ENCODE measurements at regions not wholly inside any gene's neighbourhood (a gene's known extent, or its start where the extent isn't known, plus 50 kb on each side); places are given as distances from the start of the nearest gene placed in this dataset.

DNA sequence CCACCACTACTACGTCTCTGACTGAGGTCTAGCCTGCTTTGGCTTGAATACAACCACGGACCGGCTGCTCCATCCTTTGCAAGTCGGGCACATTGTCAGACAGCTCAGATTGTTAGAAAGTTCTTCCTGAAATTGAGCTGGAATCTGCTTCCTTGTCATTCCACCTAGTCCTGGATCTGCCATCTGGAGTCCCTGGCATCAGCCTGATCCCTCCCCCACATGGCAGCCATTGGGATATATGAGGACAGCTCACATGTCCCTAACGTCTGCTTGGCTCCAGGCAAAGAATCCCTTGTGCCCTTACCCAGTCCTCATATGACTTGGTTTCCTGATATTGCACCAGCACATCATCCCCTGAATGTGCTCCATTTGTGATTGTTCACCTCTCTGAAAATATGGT is 56.3 kb upstream of the SYT6 start:
- no peak for DNase-seq (ENCODE audit: low read depth, low spot score)

GRCh38 chr1:114208714-114209113 is 55.0 kb upstream of the SYT6 start:
- no peaks in the 10 kb centered on the region for H3K36me3 ChIP-seq (ENCODE audit: control insufficient read depth in 2 of 2, extremely low read depth in 1 of 2, insufficient read depth in 2 of 2, low read length in 2 of 2)
- H3K9ac ChIP-seq (ENCODE audit: control insufficient read depth, extremely low read depth, insufficient read depth, low read length) = no peak overlapping the region
- H3K4me2 ChIP-seq (ENCODE audit: control insufficient read depth, extremely low read depth, insufficient read depth, low read depth, low read length) = no peak overlapping the region
- no peaks in the 10 kb centered on the region for H3K9me1 ChIP-seq (ENCODE audit: control insufficient read depth, extremely low read depth, insufficient read depth, low read length)
- H4K20me1 ChIP-seq (ENCODE audit: control insufficient read depth, extremely low read depth, insufficient read depth, low read length) = no peaks in the 10 kb centered on the region
- dilution Hi-C loops (cut with MboI; ENCODE audit: extremely low pct_ligation_motif_present, low sequenced_read_pairs) = no loop called here
- no peaks in the 10 kb centered on the region for H3K4me1 ChIP-seq (ENCODE audit: control insufficient read depth, extremely low read depth, insufficient read depth, low read length)
- FAIRE-seq = no peak
- no peak overlapping the region for H3K4me3 ChIP-seq (ENCODE audit: control insufficient read depth in 2 of 3, extremely low read depth in 1 of 3, insufficient read depth in 2 of 3, low read depth in 1 of 3, low read length in 3 of 3)
- peaks cover 34% of the 10 kb centered on the region for H3K27me3 ChIP-seq (ENCODE audit: control insufficient read depth, extremely low read depth, insufficient read depth, low read length)
- no peak for DNase-seq (ENCODE audit: low read depth, low spot score)
- no peaks in the 10 kb centered on the region for H3K9me3 ChIP-seq (ENCODE audit: control insufficient read depth, low read depth, low read length)
- H3K27ac ChIP-seq (ENCODE audit: control insufficient read depth, insufficient read depth, low read length) = no peak overlapping the region
- TF ChIP-seq EZH2 (IDR thresholded peaks at IDR 0.05; ENCODE audit: low read length) = no peak
- TF ChIP-seq, protein P1, sequence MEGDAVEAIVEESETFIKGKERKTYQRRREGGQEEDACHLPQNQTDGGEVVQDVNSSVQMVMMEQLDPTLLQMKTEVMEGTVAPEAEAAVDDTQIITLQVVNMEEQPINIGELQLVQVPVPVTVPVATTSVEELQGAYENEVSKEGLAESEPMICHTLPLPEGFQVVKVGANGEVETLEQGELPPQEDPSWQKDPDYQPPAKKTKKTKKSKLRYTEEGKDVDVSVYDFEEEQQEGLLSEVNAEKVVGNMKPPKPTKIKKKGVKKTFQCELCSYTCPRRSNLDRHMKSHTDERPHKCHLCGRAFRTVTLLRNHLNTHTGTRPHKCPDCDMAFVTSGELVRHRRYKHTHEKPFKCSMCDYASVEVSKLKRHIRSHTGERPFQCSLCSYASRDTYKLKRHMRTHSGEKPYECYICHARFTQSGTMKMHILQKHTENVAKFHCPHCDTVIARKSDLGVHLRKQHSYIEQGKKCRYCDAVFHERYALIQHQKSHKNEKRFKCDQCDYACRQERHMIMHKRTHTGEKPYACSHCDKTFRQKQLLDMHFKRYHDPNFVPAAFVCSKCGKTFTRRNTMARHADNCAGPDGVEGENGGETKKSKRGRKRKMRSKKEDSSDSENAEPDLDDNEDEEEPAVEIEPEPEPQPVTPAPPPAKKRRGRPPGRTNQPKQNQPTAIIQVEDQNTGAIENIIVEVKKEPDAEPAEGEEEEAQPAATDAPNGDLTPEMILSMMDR (optimal IDR thresholded peaks at IDR 0.05 in 1 of 3, IDR thresholded peaks at IDR 0.05 in 1 of 3, conservative IDR thresholded peaks at IDR 0.05 in 1 of 3; ENCODE audit: extremely low read depth in 1 of 3, insufficient read depth in 2 of 3, low read length in 3 of 3) = no peak
- no peaks in the 10 kb centered on the region for H3K79me2 ChIP-seq (ENCODE audit: control insufficient read depth, insufficient read depth, low read length)
- no peak overlapping the region for H2AFZ ChIP-seq (ENCODE audit: control insufficient read depth, low read length)

More for the DNA sequence above, 56.3 kb upstream of the SYT6 start:
- Histone ChIP-seq H2AFZ (ENCODE audit: control insufficient read depth, low read length) (no peak overlapping the region), H3K79me2 (ENCODE audit: control insufficient read depth, insufficient read depth, low read length) (no peaks in the 10 kb centered on the region), H3K36me3 (ENCODE audit: control insufficient read depth in 2 of 2, extremely low read depth in 1 of 2, insufficient read depth in 2 of 2, low read length in 2 of 2) (no peaks in the 10 kb centered on the region), H3K27ac (ENCODE audit: control insufficient read depth, insufficient read depth, low read length) (no peak overlapping the region), H3K27me3 (ENCODE audit: control insufficient read depth, extremely low read depth, insufficient read depth, low read length) (peaks cover 34% of the 10 kb centered on the region), H4K20me1 (ENCODE audit: control insufficient read depth, extremely low read depth, insufficient read depth, low read length) (no peaks in the 10 kb centered on the region), H3K9me3 (ENCODE audit: control insufficient read depth, low read depth, low read length) (no peaks in the 10 kb centered on the region), H3K4me2 (ENCODE audit: control insufficient read depth, extremely low read depth, insufficient read depth, low read depth, low read length) (no peak overlapping the region), H3K4me3 (ENCODE audit: control insufficient read depth in 2 of 3, extremely low read depth in 1 of 3, insufficient read depth in 2 of 3, low read depth in 1 of 3, low read length in 3 of 3) (no peak overlapping the region), H3K9ac (ENCODE audit: control insufficient read depth, extremely low read depth, insufficient read depth, low read length) (no peak overlapping the region), H3K9me1 (ENCODE audit: control insufficient read depth, extremely low read depth, insufficient read depth, low read length) (no peaks in the 10 kb centered on the region), H3K4me1 (ENCODE audit: control insufficient read depth, extremely low read depth, insufficient read depth, low read length) (no peaks in the 10 kb centered on the region)
- dilution Hi-C loops (cut with MboI; ENCODE audit: extremely low pct_ligation_motif_present, low sequenced_read_pairs) = no loop called here
- FAIRE-seq = no peak
- TF ChIP-seq, protein P1 (optimal IDR thresholded peaks at IDR 0.05 in 1 of 3, IDR thresholded peaks at IDR 0.05 in 1 of 3, conservative IDR thresholded peaks at IDR 0.05 in 1 of 3; ENCODE audit: extremely low read depth in 1 of 3, insufficient read depth in 2 of 3, low read length in 3 of 3) = no peak
- TF ChIP-seq EZH2 (IDR thresholded peaks at IDR 0.05; ENCODE audit: low read length) = no peak

All from keratinocyte (primary cell).